ENCODE measurements at regions not wholly inside any gene's neighbourhood (a gene's known extent, or its start where the extent isn't known, plus 50 kb on each side); places are given as distances from the start of the nearest gene placed in this dataset.

GRCh38 chr6:105886814-105887544 lies 199.2 kb upstream of the PRDM1 start:
- TF ChIP-seq CTCF (IDR thresholded peaks at IDR 0.05 in 4 of 5, conservative IDR thresholded peaks at IDR 0.05 in 1 of 5) (no peak), POLR2A (IDR thresholded peaks at IDR 0.05) (no peak)

Data from gastrocnemius medialis (tissue), 4 donors.